MM.1S (cell line): ENCODE measurements at regions not wholly inside any gene's neighbourhood (a gene's known extent, or its start where the extent isn't known, plus 50 kb on each side); places are given as distances from the start of the nearest gene placed in this dataset.

Experiments
- EZH2 ChIP-seq: fragments of 300-600 bp; sonication (generic); optimal IDR thresholded peaks from 2 replicates; pipeline ENCODE3; 2017; ENCODE audit warnings: low read depth, mild to moderate bottlenecking, antibody characterized with exemption, low read length, mixed read lengths
- TF ChIP-seq, protein P1 (sequence below): fragments of 300-600 bp; sonication (generic); IDR thresholded peaks from 2 replicates; pipeline ENCODE4 v1.5.1; 2016; ENCODE audit warnings: antibody characterized with exemption, low read length, mixed read lengths

DNA sequence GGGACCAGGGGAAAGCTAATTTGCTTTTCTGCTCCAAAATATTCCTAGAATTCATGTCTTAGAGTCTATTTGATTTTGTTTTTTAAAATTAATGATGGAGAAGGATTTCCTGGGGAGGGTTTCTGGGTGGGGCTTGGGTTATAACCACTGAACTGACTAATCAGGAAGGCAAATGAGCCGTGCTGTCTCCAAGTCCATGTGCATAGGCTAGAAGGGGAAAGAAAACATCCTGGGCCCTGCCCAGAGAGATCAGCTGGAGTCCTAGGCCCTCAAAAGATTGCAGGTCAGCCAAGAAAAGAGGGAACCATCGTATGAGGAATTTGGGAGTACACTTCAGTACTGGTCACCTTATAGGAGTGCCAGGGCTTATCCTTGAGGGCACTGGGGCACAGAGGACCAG lies 480.2 kb upstream of the CELF4 start:
- TF ChIP-seq, protein P1, sequence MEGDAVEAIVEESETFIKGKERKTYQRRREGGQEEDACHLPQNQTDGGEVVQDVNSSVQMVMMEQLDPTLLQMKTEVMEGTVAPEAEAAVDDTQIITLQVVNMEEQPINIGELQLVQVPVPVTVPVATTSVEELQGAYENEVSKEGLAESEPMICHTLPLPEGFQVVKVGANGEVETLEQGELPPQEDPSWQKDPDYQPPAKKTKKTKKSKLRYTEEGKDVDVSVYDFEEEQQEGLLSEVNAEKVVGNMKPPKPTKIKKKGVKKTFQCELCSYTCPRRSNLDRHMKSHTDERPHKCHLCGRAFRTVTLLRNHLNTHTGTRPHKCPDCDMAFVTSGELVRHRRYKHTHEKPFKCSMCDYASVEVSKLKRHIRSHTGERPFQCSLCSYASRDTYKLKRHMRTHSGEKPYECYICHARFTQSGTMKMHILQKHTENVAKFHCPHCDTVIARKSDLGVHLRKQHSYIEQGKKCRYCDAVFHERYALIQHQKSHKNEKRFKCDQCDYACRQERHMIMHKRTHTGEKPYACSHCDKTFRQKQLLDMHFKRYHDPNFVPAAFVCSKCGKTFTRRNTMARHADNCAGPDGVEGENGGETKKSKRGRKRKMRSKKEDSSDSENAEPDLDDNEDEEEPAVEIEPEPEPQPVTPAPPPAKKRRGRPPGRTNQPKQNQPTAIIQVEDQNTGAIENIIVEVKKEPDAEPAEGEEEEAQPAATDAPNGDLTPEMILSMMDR = no peak
- no peak for TF ChIP-seq EZH2
